ENCODE measurements at regions not wholly inside any gene's neighbourhood (a gene's known extent, or its start where the extent isn't known, plus 50 kb on each side); places are given as distances from the start of the nearest gene placed in this dataset.

DNA sequence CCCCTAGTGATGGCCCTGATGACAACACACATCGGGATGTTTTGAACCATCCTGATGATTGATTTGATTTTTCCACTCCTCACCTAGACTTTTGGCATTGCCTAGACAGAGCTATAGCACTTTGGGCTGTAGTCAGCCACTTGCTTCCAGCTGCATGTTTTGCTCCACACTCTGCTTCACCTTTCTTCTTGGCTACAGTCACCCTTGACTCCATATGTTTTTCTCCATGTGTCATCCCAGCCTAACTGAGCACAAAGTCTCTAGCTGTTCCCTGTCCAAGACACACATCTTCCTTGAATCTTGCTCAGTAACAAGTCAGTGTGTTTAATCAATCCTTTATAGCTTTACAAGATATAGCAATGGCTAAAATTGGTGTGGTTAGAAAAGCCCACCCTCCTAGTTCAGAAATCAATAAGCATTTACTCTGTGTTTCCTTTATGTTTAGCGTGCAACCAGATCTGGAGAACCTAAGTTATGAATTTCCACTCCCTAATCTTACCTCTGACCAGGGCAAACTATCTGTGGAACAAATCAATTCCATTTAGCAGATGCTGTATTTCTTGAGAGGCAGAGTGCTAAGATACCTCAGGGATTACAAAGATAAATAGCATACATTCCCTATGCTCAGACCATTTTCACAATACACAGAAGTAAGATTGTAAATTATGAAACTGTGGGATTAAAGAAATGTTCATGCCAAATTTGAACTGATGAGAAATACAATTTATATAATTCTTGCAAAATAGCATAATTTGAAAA, 98.4 kb upstream of the LYPLAL1 start:
- no peak for TF ChIP-seq CTCF (IDR thresholded peaks at IDR 0.05)
- no peak for TF ChIP-seq POLR2AphosphoS5 (IDR thresholded peaks at IDR 0.05)
- TF ChIP-seq POLR2A (IDR thresholded peaks at IDR 0.05): no peak

Data from upper lobe of left lung (tissue), 4 donors.